H9 (cell line): ENCODE measurements at regions not wholly inside any gene's neighbourhood (a gene's known extent, or its start where the extent isn't known, plus 50 kb on each side); places are given as distances from the start of the nearest gene placed in this dataset.

ENCODE experiments used
- DNase-seq: peaks from one replicate; pipeline ENCODE4 v3.0.0-alpha.2; 2017
- H2AFZ ChIP-seq: one replicate; pipeline ENCODE4 v1.6.1; 2013; ENCODE audit warnings: mild to moderate bottlenecking, low read length, control low read depth, moderate library complexity
- H2AK5ac ChIP-seq: 2 replicates; pipeline ENCODE4 v1.6.1; 2013; ENCODE audit warnings: low read length, control low read depth, mixed read lengths; ENCODE audit not compliant: insufficient read length
- H2BK120ac ChIP-seq: one replicate; pipeline ENCODE4 v1.6.1; 2013; ENCODE audit warnings: low read depth, mild to moderate bottlenecking, low read length, control low read depth, inconsistent platforms; ENCODE audit not compliant: poor library complexity, severe bottlenecking
- H2BK12ac ChIP-seq: 2 replicates; pipeline ENCODE4 v1.6.1; 2013; ENCODE audit warnings: low read length, control low read depth, mixed read lengths, low read depth; ENCODE audit not compliant: insufficient read length
- H2BK15ac ChIP-seq: 2 replicates; pipeline ENCODE4 v1.6.1; 2013; ENCODE audit warnings: low read depth, low read length, control low read depth
- H2BK20ac ChIP-seq: one replicate; pipeline ENCODE4 v1.6.1; 2013; ENCODE audit warnings: low read depth, mild to moderate bottlenecking, low read length, control low read depth, inconsistent platforms; ENCODE audit not compliant: poor library complexity, severe bottlenecking
- H2BK5ac ChIP-seq: 2 replicates; pipeline ENCODE4 v1.6.1; 2013; ENCODE audit warnings: low read length, control low read depth, mixed read lengths; ENCODE audit not compliant: insufficient read length
- H3K14ac ChIP-seq: 2 replicates; pipeline ENCODE4 v1.6.1; 2013; ENCODE audit warnings: low read length, control low read depth; ENCODE audit not compliant: insufficient read depth
- H3K18ac ChIP-seq: 2 replicates; pipeline ENCODE4 v1.6.1; 2013; ENCODE audit warnings: low read depth, mild to moderate bottlenecking, mixed read lengths, low read length, control low read depth; ENCODE audit not compliant: insufficient read length
- H3K23ac ChIP-seq: 2 replicates; pipeline ENCODE4 v1.6.1; 2013; ENCODE audit warnings: low read length, control low read depth, mixed read lengths, low read depth; ENCODE audit not compliant: insufficient read length
- H3K23me2 ChIP-seq: 2 replicates; pipeline ENCODE4 v1.6.1; 2013; ENCODE audit warnings: low read depth, mild to moderate bottlenecking, mixed read lengths, low read length, control low read depth; ENCODE audit not compliant: insufficient read length, poor library complexity, severe bottlenecking
- H3K27ac ChIP-seq: 2 replicates; pipeline ENCODE4 v1.5.1; 2013; ENCODE audit warnings: low read length, control low read depth, mixed read lengths, low read depth; ENCODE audit not compliant: insufficient read length
- H3K27me3 ChIP-seq: 2 replicates; pipeline ENCODE4 v1.6.1; 2013; ENCODE audit warnings: low read length, control low read depth, inconsistent platforms; ENCODE audit not compliant: insufficient read depth
- H3K4ac ChIP-seq: 2 replicates; pipeline ENCODE4 v1.6.1; 2013; ENCODE audit warnings: low read depth, mild to moderate bottlenecking, control low read depth, inconsistent platforms, low read length, moderate library complexity
- H3K4me1 ChIP-seq: 2 replicates; pipeline ENCODE4 v1.6.1; 2013; ENCODE audit warnings: low read length, control low read depth, inconsistent platforms; ENCODE audit not compliant: insufficient read depth
- H3K4me2 ChIP-seq: 2 replicates; pipeline ENCODE4 v1.6.1; 2013; ENCODE audit warnings: low read length, control low read depth, mixed read lengths; ENCODE audit not compliant: insufficient read length, insufficient read depth
- H3K56ac ChIP-seq: 2 replicates; pipeline ENCODE4 v1.6.1; 2013; ENCODE audit warnings: low read depth, mild to moderate bottlenecking, mixed read lengths, low read length, control low read depth; ENCODE audit not compliant: insufficient read length
- H3K79me1 ChIP-seq: 2 replicates; pipeline ENCODE4 v1.6.1; 2013; ENCODE audit warnings: low read depth, mild to moderate bottlenecking, moderate library complexity, low read length, control low read depth, inconsistent platforms; ENCODE audit not compliant: insufficient read depth, poor library complexity, severe bottlenecking
- H3K79me2 ChIP-seq: 2 replicates; pipeline ENCODE4 v1.6.1; 2013; ENCODE audit warnings: low read length, control low read depth, inconsistent platforms; ENCODE audit not compliant: insufficient read depth
- H3K9ac ChIP-seq: 2 replicates; pipeline ENCODE4 v1.6.1; 2013; ENCODE audit warnings: low read length, control low read depth, mixed read lengths; ENCODE audit not compliant: insufficient read length; ENCODE audit errors: extremely low read depth
- H3K9me3 ChIP-seq: one replicate; pipeline ENCODE4 v1.6.1; 2013; ENCODE audit warnings: low read depth, low read length, inconsistent platforms; ENCODE audit not compliant: control insufficient read depth
- H3T11ph ChIP-seq: one replicate; pipeline ENCODE4 v1.6.1; 2013; ENCODE audit warnings: mild to moderate bottlenecking, low read length, control low read depth, inconsistent platforms
- H4K20me1 ChIP-seq: one replicate; pipeline ENCODE4 v1.6.1; 2013; ENCODE audit not compliant: control insufficient read depth, insufficient read length, insufficient read depth
- H4K5ac ChIP-seq: 2 replicates; pipeline ENCODE4 v1.6.1; 2013; ENCODE audit warnings: low read depth, mild to moderate bottlenecking, mixed read lengths, low read length, control low read depth; ENCODE audit not compliant: insufficient read length
- H4K8ac ChIP-seq: replicated peaks from 2 replicates; pipeline ENCODE4 v1.6.1; 2013; ENCODE audit warnings: low read length, control low read depth, mixed read lengths, low read depth; ENCODE audit not compliant: insufficient read length
- H4K91ac ChIP-seq: 2 replicates; pipeline ENCODE4 v1.6.1; 2013; ENCODE audit warnings: low read depth, mild to moderate bottlenecking, moderate library complexity, mixed read lengths, low read length, control low read depth; ENCODE audit not compliant: insufficient read length
- H3K27ac Mint-ChIP-seq, 3 experiments: 2 replicates in 2 of 3; 3 replicates in 1 of 3; pipeline ENCODE4 v1.8.0; 2020 to 2021; ENCODE audit warnings: mixed read lengths in 3 of 3, mild to moderate bottlenecking in 1 of 3, moderate library complexity in 1 of 3
- H3K27me3 Mint-ChIP-seq: 2 replicates; pipeline ENCODE4 v1.8.0; 2021; ENCODE audit warnings: low read depth, mild to moderate bottlenecking, moderate library complexity, mixed read lengths
- H3K36me3 Mint-ChIP-seq, 3 experiments: 2 replicates in 2 of 3; 3 replicates in 1 of 3; pipeline ENCODE4 v1.8.0; 2020 to 2021; ENCODE audit warnings: low read depth in 3 of 3, mixed read lengths in 3 of 3; ENCODE audit not compliant: insufficient read depth in 1 of 3
- H3K4me1 Mint-ChIP-seq, 2 experiments: 2 replicates each; pipeline ENCODE4 v1.8.0; 2020; ENCODE audit warnings: mixed read lengths in 2 of 2
- H3K4me3 Mint-ChIP-seq, 2 experiments: 2 replicates in 1 of 2; 3 replicates in 1 of 2; pipeline ENCODE4 v1.8.0; 2020 to 2021; ENCODE audit warnings: mild to moderate bottlenecking in 2 of 2, mixed read lengths in 2 of 2, moderate library complexity in 1 of 2
- H3K9me3 Mint-ChIP-seq, 2 experiments: 2 replicates in 1 of 2; 3 replicates in 1 of 2; pipeline ENCODE4 v1.8.0; 2020; ENCODE audit warnings: mild to moderate bottlenecking in 2 of 2, mixed read lengths in 2 of 2, moderate library complexity in 1 of 2
- CTCF ChIP-seq: fragments of 200-600 bp; sonication (generic); conservative IDR thresholded peaks from 3 replicates; pipeline ENCODE4 v1.8.0; 2021; ENCODE audit warnings: antibody characterized with exemption, mild to moderate bottlenecking
- WGBS: extraction: QIAGEN DNeasy Blood & Tissue Kit; methylation state at CpG from one replicate; pipeline ENCODE4 v1.1.7; 2013; ENCODE audit warnings: missing lambda C conversion rate, low lambda C conversion rate, mixed read lengths; ENCODE audit not compliant: insufficient read length; ENCODE audit errors: extremely low coverage; 5-methylcytosine and 5-hydroxymethylcytosine counted together

GRCh38 chr6:169155481-169155880 is 98.2 kb downstream of the THBS2 start:
- H3K9me3 ChIP-seq, result no peaks in the 10 kb centered on the region
- H4K8ac ChIP-seq, result no peak overlapping the region
- no peak overlapping the region for H3K4ac ChIP-seq
- no peak overlapping the region for H2BK20ac ChIP-seq
- no peak overlapping the region for H2BK5ac ChIP-seq
- no peak overlapping the region for H3T11ph ChIP-seq
- H3K27ac ChIP-seq, result no peak overlapping the region
- H3K18ac ChIP-seq, result no peak overlapping the region
- no peak for TF ChIP-seq CTCF
- no peak overlapping the region for H2BK12ac ChIP-seq
- no peaks in the 10 kb centered on the region for H3K79me2 ChIP-seq
- peaks cover 3% of the 10 kb centered on the region; the same call in 1 of the 2 replicates for H3K4me1 ChIP-seq
- H2AFZ ChIP-seq, result no peak overlapping the region
- no CpG with 5 or more reads among the region's 7 CpGs for WGBS
- no peak overlapping the region for H2BK120ac ChIP-seq
- H3K79me1 ChIP-seq, result no peaks in the 10 kb centered on the region
- no peaks in the 10 kb centered on the region for H3K23me2 ChIP-seq
- H3K9ac ChIP-seq, result no peak overlapping the region
- Mint-ChIP-seq H3K4me3 (no peak overlapping the region), H3K27me3 (peaks cover 2% of the 10 kb centered on the region), H3K36me3 (peaks cover 0 to 3% (median 2%) of the 10 kb centered on the region in 3 experiments; a peak in 2 of 7 replicates), H3K9me3 (peaks cover 9 to 14% of the 10 kb centered on the region in 2 experiments; a peak in 3 of 5 replicates), H3K27ac (no peak overlapping the region), H3K4me1 (no peaks in the 10 kb centered on the region; a peak in 2 of 4 replicates)
- no peak overlapping the region for H3K23ac ChIP-seq
- no peak overlapping the region for H3K4me2 ChIP-seq
- no peak overlapping the region for H2BK15ac ChIP-seq
- H3K14ac ChIP-seq, result no peak overlapping the region; the same call in 1 of the 2 replicates
- DNase-seq, result no peak
- H2AK5ac ChIP-seq, result no peak overlapping the region
- H4K91ac ChIP-seq, result no peak overlapping the region
- no peak overlapping the region for H4K5ac ChIP-seq
- H3K56ac ChIP-seq, result no peak overlapping the region
- no peaks in the 10 kb centered on the region for H3K27me3 ChIP-seq
- no peaks in the 10 kb centered on the region for H4K20me1 ChIP-seq
